H1 (cell line): ENCODE measurements at regions not wholly inside any gene's neighbourhood (a gene's known extent, or its start where the extent isn't known, plus 50 kb on each side); places are given as distances from the start of the nearest gene placed in this dataset.

ENCODE experiments used
- CTCF ChIA-PET: fragments of 300-600 bp; sonication (Branson Sonifier 250); formaldehyde crosslinking; loops from one replicate; lab custom pipeline; 2021; ENCODE audit not compliant: partially characterized antibody; lab: Charles Lee
- POLR2A ChIA-PET: fragments of 300-600 bp; sonication (Branson Sonifier 250); formaldehyde crosslinking; loops from one replicate; lab custom pipeline; 2021; ENCODE audit warnings: inconsistent platforms; ENCODE audit not compliant: partially characterized antibody; lab: Charles Lee
- DNase-seq, 2 experiments: peaks; one replicate each; pipeline versions ENCODE4 v3.0.0 to v3.0.0-alpha.2; 2010 to 2022; ENCODE audit warnings: low spot score in 2 of 2, low read depth in 1 of 2, mixed read lengths in 1 of 2
- FAIRE-seq: peaks from 2 replicates; lab custom pipeline; 2011; peaks lifted over from hg19 to GRCh38; lab: Jason Lieb, UNC
- H2AFZ ChIP-seq: 2 replicates; pipeline ENCODE4 v1.8.1; 2012; ENCODE audit warnings: low read length, inconsistent platforms
- H2AK5ac ChIP-seq: 2 replicates; pipeline ENCODE4 v1.6.1; 2013; ENCODE audit warnings: low read depth, low read length
- H2BK120ac ChIP-seq: replicated peaks from 2 replicates; pipeline ENCODE3; 2013; ENCODE audit warnings: low read depth, low read length, inconsistent platforms
- H2BK12ac ChIP-seq: 2 replicates; pipeline ENCODE4 v1.6.1; 2013; ENCODE audit warnings: low read depth, low read length
- H2BK15ac ChIP-seq: 2 replicates; pipeline ENCODE4 v1.6.1; 2013; ENCODE audit warnings: low read length
- H2BK20ac ChIP-seq: 2 replicates; pipeline ENCODE4 v1.6.1; 2013; ENCODE audit warnings: low read length
- H2BK5ac ChIP-seq: 2 replicates; pipeline ENCODE4 v1.6.1; 2013; ENCODE audit warnings: low read depth, low read length
- H3K14ac ChIP-seq: 2 replicates; pipeline ENCODE4 v1.6.1; 2013; ENCODE audit warnings: inconsistent platforms; ENCODE audit not compliant: insufficient read length
- H3K18ac ChIP-seq: 2 replicates; pipeline ENCODE4 v1.6.1; 2013; ENCODE audit warnings: low read length; ENCODE audit errors: extremely low read depth
- H3K23ac ChIP-seq: 2 replicates; pipeline ENCODE4 v1.6.1; 2013; ENCODE audit warnings: inconsistent platforms; ENCODE audit not compliant: insufficient read length
- H3K23me2 ChIP-seq: 2 replicates; pipeline ENCODE4 v1.6.1; 2013; ENCODE audit warnings: low read depth, low read length
- H3K27ac ChIP-seq: 2 replicates; pipeline ENCODE4 v1.6.1; 2011; ENCODE audit warnings: low read depth, low read length, inconsistent platforms
- H3K27me3 ChIP-seq, 4 experiments: replicated peaks in 1 of 4; 1 replicate in 1 of 4; 2 replicates in 3 of 4; pipeline versions ENCODE4 v1.6.1 to v1.8.1; 2011 to 2013; ENCODE audit warnings: low read length in 3 of 4, mild to moderate bottlenecking in 3 of 4, inconsistent platforms in 2 of 4, mixed read lengths in 2 of 4, moderate library complexity in 1 of 4; ENCODE audit not compliant: control insufficient read depth in 3 of 4, insufficient read depth in 3 of 4; ENCODE audit errors: extremely low read depth in 1 of 4
- H3K36me3 ChIP-seq, 4 experiments: 2 replicates each; pipeline versions ENCODE4 v1.6.1 to v1.8.1; 2011 to 2013; ENCODE audit warnings: mild to moderate bottlenecking in 4 of 4, low read length in 3 of 4, moderate library complexity in 2 of 4, control low read depth in 1 of 4, inconsistent platforms in 1 of 4; ENCODE audit not compliant: insufficient read depth in 4 of 4, control insufficient read depth in 2 of 4
- H3K4ac ChIP-seq: replicated peaks from 2 replicates; pipeline ENCODE3; 2013; ENCODE audit warnings: low read length, low read depth, mixed read lengths, inconsistent platforms; ENCODE audit not compliant: insufficient read length
- H3K4me1 ChIP-seq, 4 experiments: replicated peaks in 1 of 4; 1 replicate in 1 of 4; 2 replicates in 3 of 4; pipeline versions ENCODE4 v1.6.1 to v1.8.1; 2011 to 2013; ENCODE audit warnings: low read length in 3 of 4, inconsistent platforms in 2 of 4, mixed read lengths in 1 of 4; ENCODE audit not compliant: insufficient read depth in 4 of 4, control insufficient read depth in 3 of 4
- H3K4me2 ChIP-seq, 2 experiments: 2 replicates each; pipeline versions ENCODE4 v1.6.1 to v1.8.1; 2011 to 2013; ENCODE audit warnings: low read depth in 2 of 2, low read length in 2 of 2, control low read depth in 1 of 2, inconsistent platforms in 1 of 2, mild to moderate bottlenecking in 1 of 2; ENCODE audit not compliant: insufficient read depth in 1 of 2
- H3K4me3 ChIP-seq, 4 experiments: fragments of 200-600, 300-600 bp in 1 of 4; sonication (generic), shearing (Covaris generic), sonication (Bioruptor Twin) in 1 of 4; 2 replicates each; pipeline versions ENCODE4 v1.5.1 to v1.8.1; 2011 to 2016; ENCODE audit warnings: low read length in 4 of 4, low read depth in 3 of 4, control low read depth in 2 of 4, inconsistent platforms in 2 of 4, mild to moderate bottlenecking in 2 of 4, mixed read lengths in 1 of 4, moderate library complexity in 1 of 4; ENCODE audit not compliant: insufficient read depth in 2 of 4; ENCODE audit errors: extremely low read depth in 1 of 4
- H3K56ac ChIP-seq: replicated peaks from 2 replicates; pipeline ENCODE3; 2013; ENCODE audit warnings: low read depth, mild to moderate bottlenecking, mixed read lengths, low read length, inconsistent platforms; ENCODE audit not compliant: insufficient read length
- H3K79me1 ChIP-seq: 2 replicates; pipeline ENCODE4 v1.6.1; 2013; ENCODE audit warnings: low read depth, low read length, control low read depth
- H3K79me2 ChIP-seq, 2 experiments: 2 replicates each; pipeline versions ENCODE4 v1.6.1 to v1.8.1; 2012 to 2013; ENCODE audit warnings: low read length in 2 of 2, mild to moderate bottlenecking in 2 of 2, inconsistent platforms in 1 of 2; ENCODE audit not compliant: insufficient read depth in 2 of 2, control insufficient read depth in 1 of 2
- H3K9ac ChIP-seq, 4 experiments: replicated peaks in 1 of 4; 1 replicate in 1 of 4; 2 replicates in 3 of 4; pipeline versions ENCODE4 v1.6.1 to v1.8.1; 2011 to 2013; ENCODE audit warnings: low read depth in 3 of 4, low read length in 3 of 4, control low read depth in 2 of 4, mild to moderate bottlenecking in 2 of 4, moderate library complexity in 2 of 4, inconsistent platforms in 1 of 4; ENCODE audit errors: extremely low read depth in 1 of 4
- H3K9me3 ChIP-seq, 2 experiments: 2 replicates each; pipeline versions ENCODE4 v1.6.1 to v1.8.1; 2012 to 2013; ENCODE audit warnings: mild to moderate bottlenecking in 2 of 2, moderate library complexity in 2 of 2, control low read depth in 1 of 2, inconsistent platforms in 1 of 2, low read depth in 1 of 2, low read length in 1 of 2, mixed read lengths in 1 of 2; ENCODE audit not compliant: insufficient read depth in 2 of 2
- H4K20me1 ChIP-seq, 2 experiments: replicated peaks in 1 of 2; 2 replicates each; pipeline versions ENCODE3 to v1.8.1; 2011 to 2013; ENCODE audit warnings: inconsistent platforms in 2 of 2, low read length in 2 of 2, mild to moderate bottlenecking in 1 of 2; ENCODE audit not compliant: insufficient read depth in 2 of 2, control insufficient read depth in 1 of 2
- H4K5ac ChIP-seq: 2 replicates; pipeline ENCODE4 v1.6.1; 2013; ENCODE audit warnings: low read length, low read depth, mixed read lengths, inconsistent platforms; ENCODE audit not compliant: insufficient read length
- H4K8ac ChIP-seq: 2 replicates; pipeline ENCODE4 v1.8.0; 2013; ENCODE audit warnings: mild to moderate bottlenecking, moderate library complexity, low read length, inconsistent platforms; ENCODE audit not compliant: insufficient read depth; ENCODE audit errors: extremely low read depth
- H4K91ac ChIP-seq: replicated peaks from 2 replicates; pipeline ENCODE3; 2013; ENCODE audit warnings: low read length, mixed read lengths, inconsistent platforms; ENCODE audit not compliant: insufficient read length
- ASH2L ChIP-seq: fragments of 200-600, 300-600 bp; sonication (generic); IDR thresholded peaks from one replicate; pipeline ENCODE4 v1.7.1; 2017; ENCODE audit warnings: low read length
- BACH1 ChIP-seq: IDR thresholded peaks from 2 replicates; pipeline ENCODE4 v1.6.1; 2012; ENCODE audit warnings: low read length, improper control_type of control experiment
- FOSL1 ChIP-seq: IDR thresholded peaks from 2 replicates; pipeline ENCODE4 v1.6.1; 2011; ENCODE audit warnings: mild to moderate bottlenecking, low read depth, low read length, moderate library complexity; ENCODE audit not compliant: insufficient read depth
- JUN ChIP-seq: IDR thresholded peaks from 2 replicates; pipeline ENCODE4 v1.6.1; 2011; ENCODE audit warnings: low read depth, mild to moderate bottlenecking, improper control_type of control experiment, low read length
- POU5F1 ChIP-seq: IDR thresholded peaks from 2 replicates; pipeline ENCODE4 v1.6.1; 2011; ENCODE audit warnings: low read depth, mild to moderate bottlenecking, low read length, moderate library complexity
- SAP30 ChIP-seq: fragments of 300-600 bp; sonication (generic); IDR thresholded peaks from 2 replicates; pipeline ENCODE4 v1.7.1; 2012; ENCODE audit warnings: low read length, moderate library complexity, mild to moderate bottlenecking, inconsistent platforms; ENCODE audit not compliant: insufficient read depth, insufficient replicate concordance
- SIN3A ChIP-seq, 2 experiments: IDR thresholded peaks in 1 of 2; conservative IDR thresholded peaks in 1 of 2; 2 replicates each; pipeline ENCODE4 v1.6.1; 2011 to 2012; ENCODE audit warnings: low read length in 2 of 2, improper control_type of control experiment in 1 of 2, low read depth in 1 of 2, mild to moderate bottlenecking in 1 of 2
- SP4 ChIP-seq: IDR thresholded peaks from 2 replicates; pipeline ENCODE4 v1.6.1; 2012; ENCODE audit warnings: low read length, inconsistent platforms
- SRF ChIP-seq: IDR thresholded peaks from 2 replicates; pipeline ENCODE4 v1.6.1; 2011; ENCODE audit warnings: mild to moderate bottlenecking, low read depth, low read length, moderate library complexity
- SUZ12 ChIP-seq: fragments of 200-600 bp; sonication (generic); IDR thresholded peaks from 2 replicates; pipeline ENCODE4 v1.6.1; 2012; ENCODE audit warnings: mild to moderate bottlenecking, inconsistent platforms, low read length, moderate library complexity, mixed read lengths
- TBP ChIP-seq: IDR thresholded peaks from 2 replicates; pipeline ENCODE4 v1.6.1; 2011; ENCODE audit warnings: low read depth, low read length, improper control_type of control experiment
- YY1 ChIP-seq: IDR thresholded peaks from 2 replicates; pipeline ENCODE4 v1.6.1; 2011; ENCODE audit warnings: low read depth, mild to moderate bottlenecking, low read length
- ZNF274 ChIP-seq: IDR thresholded peaks from 2 replicates; pipeline ENCODE4 v1.7.0; 2012; ENCODE audit warnings: low read length, borderline replicate concordance; ENCODE audit errors: extremely low read depth
- WGBS, 2 experiments: shearing (Covaris generic) in 1 of 2; methylation state at CpG; one replicate each; pipeline versions ENCODE4 v1.1.6 to v1.1.7; 2013 to 2015; ENCODE audit warnings: low lambda C conversion rate in 2 of 2, mixed read lengths in 2 of 2, inconsistent platforms in 1 of 2, low coverage in 1 of 2, missing lambda C conversion rate in 1 of 2; ENCODE audit not compliant: insufficient replicate concordance in 2 of 2, insufficient coverage in 1 of 2, insufficient read length in 1 of 2; ENCODE audit errors: extremely low coverage in 1 of 2, missing lambda C conversion rate in 1 of 2; 5-methylcytosine and 5-hydroxymethylcytosine counted together

DNA sequence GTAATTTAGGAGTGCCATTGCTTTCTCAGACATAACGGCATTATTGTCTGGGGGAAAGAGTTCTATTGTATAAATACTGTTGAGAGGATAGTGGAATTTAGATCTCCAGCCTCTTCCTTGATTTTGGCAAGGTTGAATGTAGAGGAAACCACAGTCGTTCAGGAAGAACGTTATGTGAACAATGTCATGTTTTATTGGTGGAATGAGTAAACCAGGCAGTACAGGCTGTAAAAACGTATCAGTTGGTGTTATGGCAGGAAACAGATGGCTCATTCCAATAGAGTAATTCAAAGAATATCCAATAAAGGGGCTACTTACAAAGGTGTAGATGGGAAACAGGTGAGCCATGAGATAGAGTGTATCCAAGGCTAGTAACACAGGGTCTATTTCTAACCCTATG, 123.6 kb upstream of the SLC35B3 start:
- H4K8ac ChIP-seq, result no peak overlapping the region
- no peak overlapping the region for H2AFZ ChIP-seq
- no peak overlapping the region for H2BK15ac ChIP-seq
- H4K5ac ChIP-seq, result no peak overlapping the region
- H3K18ac ChIP-seq, result no peak overlapping the region
- H3K4ac ChIP-seq, result no peak overlapping the region
- H3K79me2 ChIP-seq, result no peaks in the 10 kb centered on the region
- H3K36me3 ChIP-seq, result no peaks in the 10 kb centered on the region
- no peaks in the 10 kb centered on the region for H4K20me1 ChIP-seq
- WGBS, 2 experiments, result 94% methylated on average over 4 of the region's 4 CpGs; no CpG with 5 or more reads in 1 of the 2 experiments
- no peak overlapping the region for H3K27ac ChIP-seq
- H3K9ac ChIP-seq, result no peak overlapping the region
- ChIA-PET POLR2A (no interaction called here), CTCF (no interaction called here)
- H3K23ac ChIP-seq, result no peak overlapping the region
- H3K4me2 ChIP-seq, result no peak overlapping the region
- TF ChIP-seq ZNF274, result no peak
- TF ChIP-seq YY1, result no peak
- no peak for TF ChIP-seq ASH2L
- no peak for TF ChIP-seq SIN3A (conservative IDR thresholded peaks at IDR 0.05 in 1 of 2, IDR thresholded peaks at IDR 0.05 in 1 of 2; ENCODE audit: low read depth in 1 of 2, low read length in 2 of 2)
- no peak for TF ChIP-seq POU5F1
- TF ChIP-seq JUN, result no peak
- no peak for TF ChIP-seq SAP30
- no peak for TF ChIP-seq FOSL1
- no peak for TF ChIP-seq BACH1
- no peak for TF ChIP-seq SRF
- no peak for TF ChIP-seq TBP
- TF ChIP-seq SP4, result no peak
- no peak for TF ChIP-seq SUZ12
- H2BK12ac ChIP-seq, result no peak overlapping the region
- H2BK5ac ChIP-seq, result no peak overlapping the region
- no peak overlapping the region for H3K56ac ChIP-seq
- H2BK20ac ChIP-seq, result no peak overlapping the region
- DNase-seq, result no peak
- no peak overlapping the region for H3K4me3 ChIP-seq
- H3K79me1 ChIP-seq, result no peaks in the 10 kb centered on the region
- H2BK120ac ChIP-seq, result no peak overlapping the region
- H2AK5ac ChIP-seq, result no peak overlapping the region
- FAIRE-seq, result no peak
- H3K23me2 ChIP-seq, result no peaks in the 10 kb centered on the region
- H3K9me3 ChIP-seq, result no peaks in the 10 kb centered on the region
- H3K27me3 ChIP-seq, result no peaks in the 10 kb centered on the region
- H3K14ac ChIP-seq, result no peak overlapping the region
- no peak overlapping the region for H4K91ac ChIP-seq
- peaks cover 0 to 3% (median under 1%) of the 10 kb centered on the region in 4 experiments; a peak in 3 of 7 replicates for H3K4me1 ChIP-seq
